Transverse colon (tissue), 3 donors: ENCODE measurements at regions not wholly inside any gene's neighbourhood (a gene's known extent, or its start where the extent isn't known, plus 50 kb on each side); places are given as distances from the start of the nearest gene placed in this dataset.

Experiments
- CTCF ChIP-seq, 5 experiments: fragments of 200-600 bp in 3 of 5; fragments of 450-650 bp in 2 of 5; sonication (generic) in 3 of 5; IDR thresholded peaks; 1 replicate in 2 of 5; 2 replicates in 3 of 5; pipeline ENCODE4 v1.5.1; 2016 to 2017; ENCODE audit warnings: antibody characterized with exemption in 5 of 5, inconsistent platforms in 3 of 5, mild to moderate bottlenecking in 2 of 5, moderate library complexity in 1 of 5
- EP300 ChIP-seq: sonication (generic); formaldehyde crosslinking; IDR thresholded peaks from one replicate; pipeline ENCODE4 v1.6.1; 2017; ENCODE audit warnings: antibody characterized with exemption, low read depth
- POLR2A ChIP-seq: fragments of 450-650 bp; IDR thresholded peaks from one replicate; pipeline ENCODE4 v1.6.1; 2016; ENCODE audit warnings: antibody characterized with exemption, mild to moderate bottlenecking, moderate library complexity

GRCh38 chr4:162241857-162242256 is 78.1 kb upstream of the FSTL5 start:
- no peak for TF ChIP-seq CTCF (IDR thresholded peaks at IDR 0.05)
- no peak for TF ChIP-seq POLR2A
- no peak for TF ChIP-seq EP300
